H9 (cell line): ENCODE measurements at regions not wholly inside any gene's neighbourhood (a gene's known extent, or its start where the extent isn't known, plus 50 kb on each side); places are given as distances from the start of the nearest gene placed in this dataset.

ENCODE experiments used
- DNase-seq: peaks from one replicate; pipeline ENCODE4 v3.0.0-alpha.2; 2017
- H2AFZ ChIP-seq: one replicate; pipeline ENCODE4 v1.6.1; 2013; ENCODE audit warnings: mild to moderate bottlenecking, low read length, control low read depth, moderate library complexity
- H2AK5ac ChIP-seq: 2 replicates; pipeline ENCODE4 v1.6.1; 2013; ENCODE audit warnings: low read length, control low read depth, mixed read lengths; ENCODE audit not compliant: insufficient read length
- H2BK120ac ChIP-seq: one replicate; pipeline ENCODE4 v1.6.1; 2013; ENCODE audit warnings: low read depth, mild to moderate bottlenecking, low read length, control low read depth, inconsistent platforms; ENCODE audit not compliant: poor library complexity, severe bottlenecking
- H2BK12ac ChIP-seq: 2 replicates; pipeline ENCODE4 v1.6.1; 2013; ENCODE audit warnings: low read length, control low read depth, mixed read lengths, low read depth; ENCODE audit not compliant: insufficient read length
- H2BK15ac ChIP-seq: 2 replicates; pipeline ENCODE4 v1.6.1; 2013; ENCODE audit warnings: low read depth, low read length, control low read depth
- H2BK20ac ChIP-seq: one replicate; pipeline ENCODE4 v1.6.1; 2013; ENCODE audit warnings: low read depth, mild to moderate bottlenecking, low read length, control low read depth, inconsistent platforms; ENCODE audit not compliant: poor library complexity, severe bottlenecking
- H2BK5ac ChIP-seq: 2 replicates; pipeline ENCODE4 v1.6.1; 2013; ENCODE audit warnings: low read length, control low read depth, mixed read lengths; ENCODE audit not compliant: insufficient read length
- H3K14ac ChIP-seq: 2 replicates; pipeline ENCODE4 v1.6.1; 2013; ENCODE audit warnings: low read length, control low read depth; ENCODE audit not compliant: insufficient read depth
- H3K18ac ChIP-seq: 2 replicates; pipeline ENCODE4 v1.6.1; 2013; ENCODE audit warnings: low read depth, mild to moderate bottlenecking, mixed read lengths, low read length, control low read depth; ENCODE audit not compliant: insufficient read length
- H3K23ac ChIP-seq: 2 replicates; pipeline ENCODE4 v1.6.1; 2013; ENCODE audit warnings: low read length, control low read depth, mixed read lengths, low read depth; ENCODE audit not compliant: insufficient read length
- H3K23me2 ChIP-seq: 2 replicates; pipeline ENCODE4 v1.6.1; 2013; ENCODE audit warnings: low read depth, mild to moderate bottlenecking, mixed read lengths, low read length, control low read depth; ENCODE audit not compliant: insufficient read length, poor library complexity, severe bottlenecking
- H3K27ac ChIP-seq: 2 replicates; pipeline ENCODE4 v1.5.1; 2013; ENCODE audit warnings: low read length, control low read depth, mixed read lengths, low read depth; ENCODE audit not compliant: insufficient read length
- H3K27me3 ChIP-seq: 2 replicates; pipeline ENCODE4 v1.6.1; 2013; ENCODE audit warnings: low read length, control low read depth, inconsistent platforms; ENCODE audit not compliant: insufficient read depth
- H3K4ac ChIP-seq: 2 replicates; pipeline ENCODE4 v1.6.1; 2013; ENCODE audit warnings: low read depth, mild to moderate bottlenecking, control low read depth, inconsistent platforms, low read length, moderate library complexity
- H3K4me1 ChIP-seq: 2 replicates; pipeline ENCODE4 v1.6.1; 2013; ENCODE audit warnings: low read length, control low read depth, inconsistent platforms; ENCODE audit not compliant: insufficient read depth
- H3K4me2 ChIP-seq: 2 replicates; pipeline ENCODE4 v1.6.1; 2013; ENCODE audit warnings: low read length, control low read depth, mixed read lengths; ENCODE audit not compliant: insufficient read length, insufficient read depth
- H3K56ac ChIP-seq: 2 replicates; pipeline ENCODE4 v1.6.1; 2013; ENCODE audit warnings: low read depth, mild to moderate bottlenecking, mixed read lengths, low read length, control low read depth; ENCODE audit not compliant: insufficient read length
- H3K79me1 ChIP-seq: 2 replicates; pipeline ENCODE4 v1.6.1; 2013; ENCODE audit warnings: low read depth, mild to moderate bottlenecking, moderate library complexity, low read length, control low read depth, inconsistent platforms; ENCODE audit not compliant: insufficient read depth, poor library complexity, severe bottlenecking
- H3K79me2 ChIP-seq: 2 replicates; pipeline ENCODE4 v1.6.1; 2013; ENCODE audit warnings: low read length, control low read depth, inconsistent platforms; ENCODE audit not compliant: insufficient read depth
- H3K9ac ChIP-seq: 2 replicates; pipeline ENCODE4 v1.6.1; 2013; ENCODE audit warnings: low read length, control low read depth, mixed read lengths; ENCODE audit not compliant: insufficient read length; ENCODE audit errors: extremely low read depth
- H3K9me3 ChIP-seq: one replicate; pipeline ENCODE4 v1.6.1; 2013; ENCODE audit warnings: low read depth, low read length, inconsistent platforms; ENCODE audit not compliant: control insufficient read depth
- H3T11ph ChIP-seq: one replicate; pipeline ENCODE4 v1.6.1; 2013; ENCODE audit warnings: mild to moderate bottlenecking, low read length, control low read depth, inconsistent platforms
- H4K20me1 ChIP-seq: one replicate; pipeline ENCODE4 v1.6.1; 2013; ENCODE audit not compliant: control insufficient read depth, insufficient read length, insufficient read depth
- H4K5ac ChIP-seq: 2 replicates; pipeline ENCODE4 v1.6.1; 2013; ENCODE audit warnings: low read depth, mild to moderate bottlenecking, mixed read lengths, low read length, control low read depth; ENCODE audit not compliant: insufficient read length
- H4K8ac ChIP-seq: replicated peaks from 2 replicates; pipeline ENCODE4 v1.6.1; 2013; ENCODE audit warnings: low read length, control low read depth, mixed read lengths, low read depth; ENCODE audit not compliant: insufficient read length
- H4K91ac ChIP-seq: 2 replicates; pipeline ENCODE4 v1.6.1; 2013; ENCODE audit warnings: low read depth, mild to moderate bottlenecking, moderate library complexity, mixed read lengths, low read length, control low read depth; ENCODE audit not compliant: insufficient read length
- H3K27ac Mint-ChIP-seq, 3 experiments: 2 replicates in 2 of 3; 3 replicates in 1 of 3; pipeline ENCODE4 v1.8.0; 2020 to 2021; ENCODE audit warnings: mixed read lengths in 3 of 3, mild to moderate bottlenecking in 1 of 3, moderate library complexity in 1 of 3
- H3K27me3 Mint-ChIP-seq: 2 replicates; pipeline ENCODE4 v1.8.0; 2021; ENCODE audit warnings: low read depth, mild to moderate bottlenecking, moderate library complexity, mixed read lengths
- H3K36me3 Mint-ChIP-seq, 3 experiments: 2 replicates in 2 of 3; 3 replicates in 1 of 3; pipeline ENCODE4 v1.8.0; 2020 to 2021; ENCODE audit warnings: low read depth in 3 of 3, mixed read lengths in 3 of 3; ENCODE audit not compliant: insufficient read depth in 1 of 3
- H3K4me1 Mint-ChIP-seq, 2 experiments: 2 replicates each; pipeline ENCODE4 v1.8.0; 2020; ENCODE audit warnings: mixed read lengths in 2 of 2
- H3K4me3 Mint-ChIP-seq, 2 experiments: 2 replicates in 1 of 2; 3 replicates in 1 of 2; pipeline ENCODE4 v1.8.0; 2020 to 2021; ENCODE audit warnings: mild to moderate bottlenecking in 2 of 2, mixed read lengths in 2 of 2, moderate library complexity in 1 of 2
- H3K9me3 Mint-ChIP-seq, 2 experiments: 2 replicates in 1 of 2; 3 replicates in 1 of 2; pipeline ENCODE4 v1.8.0; 2020; ENCODE audit warnings: mild to moderate bottlenecking in 2 of 2, mixed read lengths in 2 of 2, moderate library complexity in 1 of 2
- WGBS: extraction: QIAGEN DNeasy Blood & Tissue Kit; methylation state at CpG from one replicate; pipeline ENCODE4 v1.1.7; 2013; ENCODE audit warnings: missing lambda C conversion rate, low lambda C conversion rate, mixed read lengths; ENCODE audit not compliant: insufficient read length; ENCODE audit errors: extremely low coverage; 5-methylcytosine and 5-hydroxymethylcytosine counted together
- TF ChIP-seq, protein P1 (sequence below): fragments of 200-600 bp; sonication (generic); conservative IDR thresholded peaks from 3 replicates; pipeline ENCODE4 v1.8.0; 2021; ENCODE audit warnings: antibody characterized with exemption, mild to moderate bottlenecking

DNA sequence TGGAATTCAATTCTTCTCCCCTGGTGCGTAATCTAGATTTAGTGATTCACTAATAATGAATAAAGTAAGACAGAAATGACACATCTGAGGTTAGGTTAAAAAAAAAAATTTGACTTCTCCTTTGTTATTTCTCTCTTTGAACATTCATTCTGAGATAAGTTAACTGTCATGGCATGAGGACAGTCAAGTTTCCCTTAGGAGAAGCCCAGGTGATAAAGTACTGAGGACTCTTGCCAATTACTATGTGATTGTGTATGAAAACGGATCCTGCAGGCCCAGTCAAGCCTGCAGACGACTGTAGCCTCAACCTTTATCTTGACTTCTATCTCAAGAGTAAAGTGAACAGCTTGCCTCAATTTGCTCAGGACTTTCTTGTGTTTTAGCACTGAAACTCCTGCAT, 293.2 kb downstream of the PRR32 start:
- Histone ChIP-seq H3K56ac (no peak overlapping the region), H2AK5ac (no peak overlapping the region), H3T11ph (no peak overlapping the region), H2AFZ (no peak overlapping the region), H4K20me1 (no peaks in the 10 kb centered on the region), H2BK5ac (no peak overlapping the region), H3K27ac (no peak overlapping the region), H4K8ac (no peak overlapping the region), H3K9me3 (no peaks in the 10 kb centered on the region), H4K91ac (no peak overlapping the region), H2BK120ac (no peak overlapping the region), H3K23ac (no peak overlapping the region), H3K14ac (no peak overlapping the region), H2BK15ac (no peak overlapping the region), H3K4me2 (no peak overlapping the region), H2BK12ac (no peak overlapping the region), H2BK20ac (no peak overlapping the region), H3K79me2 (no peaks in the 10 kb centered on the region), H4K5ac (no peak overlapping the region), H3K27me3 (no peaks in the 10 kb centered on the region), H3K23me2 (no peaks in the 10 kb centered on the region), H3K4me1 (no peaks in the 10 kb centered on the region), H3K79me1 (no peaks in the 10 kb centered on the region), H3K9ac (no peak overlapping the region), H3K4ac (no peak overlapping the region), H3K18ac (no peak overlapping the region)
- WGBS = no CpG with 5 or more reads among the region's 3 CpGs
- Mint-ChIP-seq H3K9me3 (peaks cover 36 to 37% of the 10 kb centered on the region in 2 experiments), H3K4me3 (no peak overlapping the region), H3K36me3 (peaks cover 11 to 19% (median 15%) of the 10 kb centered on the region in 3 experiments), H3K4me1 (no peaks in the 10 kb centered on the region), H3K27me3 (no peaks in the 10 kb centered on the region), H3K27ac (no peak overlapping the region)
- DNase-seq = no peak
- TF ChIP-seq, protein P1, sequence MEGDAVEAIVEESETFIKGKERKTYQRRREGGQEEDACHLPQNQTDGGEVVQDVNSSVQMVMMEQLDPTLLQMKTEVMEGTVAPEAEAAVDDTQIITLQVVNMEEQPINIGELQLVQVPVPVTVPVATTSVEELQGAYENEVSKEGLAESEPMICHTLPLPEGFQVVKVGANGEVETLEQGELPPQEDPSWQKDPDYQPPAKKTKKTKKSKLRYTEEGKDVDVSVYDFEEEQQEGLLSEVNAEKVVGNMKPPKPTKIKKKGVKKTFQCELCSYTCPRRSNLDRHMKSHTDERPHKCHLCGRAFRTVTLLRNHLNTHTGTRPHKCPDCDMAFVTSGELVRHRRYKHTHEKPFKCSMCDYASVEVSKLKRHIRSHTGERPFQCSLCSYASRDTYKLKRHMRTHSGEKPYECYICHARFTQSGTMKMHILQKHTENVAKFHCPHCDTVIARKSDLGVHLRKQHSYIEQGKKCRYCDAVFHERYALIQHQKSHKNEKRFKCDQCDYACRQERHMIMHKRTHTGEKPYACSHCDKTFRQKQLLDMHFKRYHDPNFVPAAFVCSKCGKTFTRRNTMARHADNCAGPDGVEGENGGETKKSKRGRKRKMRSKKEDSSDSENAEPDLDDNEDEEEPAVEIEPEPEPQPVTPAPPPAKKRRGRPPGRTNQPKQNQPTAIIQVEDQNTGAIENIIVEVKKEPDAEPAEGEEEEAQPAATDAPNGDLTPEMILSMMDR = no peak
